ENCODE measurements at regions not wholly inside any gene's neighbourhood (a gene's known extent, or its start where the extent isn't known, plus 50 kb on each side); places are given as distances from the start of the nearest gene placed in this dataset.

GRCh38 chr6:71238351-71238750 lies 50.3 kb upstream of the OGFRL1 start:
- H3K23me2 ChIP-seq (ENCODE audit: insufficient read length, low read depth, low read length, poor library complexity, severe bottlenecking): no peaks in the 10 kb centered on the region
- H2AK5ac ChIP-seq (ENCODE audit: insufficient read length, low read length): no peak overlapping the region
- no peak overlapping the region for H3K4me3 Mint-ChIP-seq
- H2AFZ ChIP-seq (ENCODE audit: low read length): no peak overlapping the region
- no peak overlapping the region for H2BK120ac ChIP-seq (ENCODE audit: low read depth, low read length, poor library complexity, severe bottlenecking)
- H3K79me2 ChIP-seq (ENCODE audit: insufficient read depth, low read length): no peaks in the 10 kb centered on the region
- peaks cover 13 to 14% of the 10 kb centered on the region in 2 experiments; a peak in 4 of 5 replicates for H3K9me3 Mint-ChIP-seq
- H2BK5ac ChIP-seq (ENCODE audit: insufficient read length, low read length): no peak overlapping the region
- H3K4me1 ChIP-seq (ENCODE audit: insufficient read depth, low read length): peaks cover 3% of the 10 kb centered on the region; the same call in 1 of the 2 replicates
- H3K36me3 Mint-ChIP-seq (ENCODE audit: insufficient read depth in 1 of 3, low read depth in 3 of 3): peaks cover 0 to 5% (median 0%) of the 10 kb centered on the region in 3 experiments; a peak in 4 of 7 replicates
- H3K27ac ChIP-seq (ENCODE audit: insufficient read length, low read depth, low read length): no peak overlapping the region
- no peaks in the 10 kb centered on the region for H3K79me1 ChIP-seq (ENCODE audit: insufficient read depth, low read depth, low read length, poor library complexity, severe bottlenecking)
- H3K4me1 Mint-ChIP-seq: peaks cover 8 to 11% of the 10 kb centered on the region in 2 experiments
- no peak overlapping the region for H4K8ac ChIP-seq (replicated peaks; ENCODE audit: insufficient read length, low read depth, low read length)
- TF ChIP-seq CTCF (conservative IDR thresholded peaks at IDR 0.05): no peak
- no peak overlapping the region for H2BK12ac ChIP-seq (ENCODE audit: insufficient read length, low read depth, low read length)
- H4K20me1 ChIP-seq (ENCODE audit: control insufficient read depth, insufficient read depth, insufficient read length): no peaks in the 10 kb centered on the region
- H3K27me3 Mint-ChIP-seq (ENCODE audit: low read depth): no peaks in the 10 kb centered on the region
- H3K4ac ChIP-seq (ENCODE audit: low read depth, low read length): no peak overlapping the region
- H3K4me2 ChIP-seq (ENCODE audit: insufficient read depth, insufficient read length, low read length): no peak overlapping the region
- H4K91ac ChIP-seq (ENCODE audit: insufficient read length, low read depth, low read length): no peak overlapping the region
- H3K9ac ChIP-seq (ENCODE audit: extremely low read depth, insufficient read length, low read length): no peak overlapping the region
- no peak overlapping the region for H3K18ac ChIP-seq (ENCODE audit: insufficient read length, low read depth, low read length)
- no CpG with 5 or more reads among the region's 1 CpG for WGBS (ENCODE audit: extremely low coverage, insufficient read length, low lambda C conversion rate)
- H3K14ac ChIP-seq (ENCODE audit: insufficient read depth, low read length): no peak overlapping the region
- H3K27ac Mint-ChIP-seq: no peak overlapping the region
- no peak overlapping the region for H3T11ph ChIP-seq (ENCODE audit: low read length)
- no peaks in the 10 kb centered on the region for H3K27me3 ChIP-seq (ENCODE audit: insufficient read depth, low read length)
- H3K56ac ChIP-seq (ENCODE audit: insufficient read length, low read depth, low read length): no peak overlapping the region
- H3K23ac ChIP-seq (ENCODE audit: insufficient read length, low read depth, low read length): no peak overlapping the region
- no peak overlapping the region for H2BK15ac ChIP-seq (ENCODE audit: low read depth, low read length)
- H4K5ac ChIP-seq (ENCODE audit: insufficient read length, low read depth, low read length): no peak overlapping the region
- DNase-seq: no peak
- H2BK20ac ChIP-seq (ENCODE audit: low read depth, low read length, poor library complexity, severe bottlenecking): no peak overlapping the region
- H3K9me3 ChIP-seq (ENCODE audit: control insufficient read depth, low read depth, low read length): no peaks in the 10 kb centered on the region
